Esophagus muscularis mucosa (tissue), 4 donors: ENCODE measurements at regions not wholly inside any gene's neighbourhood (a gene's known extent, or its start where the extent isn't known, plus 50 kb on each side); places are given as distances from the start of the nearest gene placed in this dataset.

Experiments
- DNase-seq: peaks from one replicate; pipeline ENCODE4 v3.0.0-alpha.2; 2017; ENCODE audit errors: extremely low spot score
- H3K27ac ChIP-seq, 4 donors: fragments of 200-600 bp; sonication (generic); replicated peaks in 1 of 4; 1 replicate in 3 of 4; 2 replicates in 1 of 4; pipeline ENCODE4 v1.5.1; 2016 to 2019; ENCODE audit warnings: mild to moderate bottlenecking in 1 of 4
- H3K27me3 ChIP-seq, 4 donors: fragments of 200-600 bp; sonication (generic); one replicate each; pipeline versions ENCODE4 v1.5.1 to v1.6.0; 2016 to 2019
- H3K36me3 ChIP-seq, 4 donors: fragments of 200-600 bp; sonication (generic); one replicate each; pipeline ENCODE4 v1.5.1; 2016 to 2019
- H3K4me1 ChIP-seq, 4 donors: fragments of 200-600 bp; sonication (generic); one replicate each; pipeline ENCODE4 v1.5.1; 2016 to 2019
- H3K4me3 ChIP-seq, 4 donors: fragments of 200-600 bp; sonication (generic); 1 replicate in 2 of 4; 2 replicates in 2 of 4; pipeline ENCODE4 v1.5.1; 2016 to 2019; ENCODE audit warnings: mild to moderate bottlenecking in 4 of 4, moderate library complexity in 1 of 4
- H3K9me3 ChIP-seq, 4 donors: fragments of 200-600 bp; sonication (generic); 1 replicate in 3 of 4; 2 replicates in 1 of 4; pipeline ENCODE4 v1.5.1; 2016 to 2019
- EP300 ChIP-seq: sonication (generic); formaldehyde crosslinking; IDR thresholded peaks from one replicate; pipeline ENCODE4 v1.6.1; 2017; ENCODE audit warnings: antibody characterized with exemption
- POLR2A ChIP-seq: fragments of 450-650 bp; IDR thresholded peaks from one replicate; pipeline ENCODE4 v1.6.1; 2017; ENCODE audit warnings: antibody characterized with exemption, moderate library complexity, mild to moderate bottlenecking, low read depth
- POLR2AphosphoS5 ChIP-seq, 2 donors: sonication (generic); formaldehyde crosslinking; IDR thresholded peaks; one replicate each; pipeline ENCODE4 v1.6.1; 2017; ENCODE audit warnings: antibody characterized with exemption in 2 of 2
- WGBS: methylation state at CpG from one replicate; pipeline ENCODE4 v1.1.5; 2018; 5-methylcytosine and 5-hydroxymethylcytosine counted together
- intact Hi-C: fragments of 100-400 bp; cut with DNase I; formaldehyde crosslinking; loops from one replicate; pipeline ENCODE4 v1.15.1; 2023
- TF ChIP-seq, protein P1 (sequence below), 3 experiments: fragments of 200-600 bp in 2 of 3; fragments of 450-650 bp in 1 of 3; sonication (generic) in 2 of 3; IDR thresholded peaks; one replicate each; pipeline ENCODE4 v1.5.1; 2017 to 2019; ENCODE audit warnings: antibody characterized with exemption in 3 of 3, mild to moderate bottlenecking in 2 of 3, moderate library complexity in 1 of 3

- Histone ChIP-seq H3K27me3 (no peaks in the 10 kb centered on the region), H3K4me3 (no peak overlapping the region), H3K4me1 (no peaks in the 10 kb centered on the region), H3K27ac (no peak overlapping the region), H3K9me3 (no peaks in the 10 kb centered on the region), H3K36me3 (no peaks in the 10 kb centered on the region)
- intact Hi-C loops = no loop called here
- TF ChIP-seq, protein P1, sequence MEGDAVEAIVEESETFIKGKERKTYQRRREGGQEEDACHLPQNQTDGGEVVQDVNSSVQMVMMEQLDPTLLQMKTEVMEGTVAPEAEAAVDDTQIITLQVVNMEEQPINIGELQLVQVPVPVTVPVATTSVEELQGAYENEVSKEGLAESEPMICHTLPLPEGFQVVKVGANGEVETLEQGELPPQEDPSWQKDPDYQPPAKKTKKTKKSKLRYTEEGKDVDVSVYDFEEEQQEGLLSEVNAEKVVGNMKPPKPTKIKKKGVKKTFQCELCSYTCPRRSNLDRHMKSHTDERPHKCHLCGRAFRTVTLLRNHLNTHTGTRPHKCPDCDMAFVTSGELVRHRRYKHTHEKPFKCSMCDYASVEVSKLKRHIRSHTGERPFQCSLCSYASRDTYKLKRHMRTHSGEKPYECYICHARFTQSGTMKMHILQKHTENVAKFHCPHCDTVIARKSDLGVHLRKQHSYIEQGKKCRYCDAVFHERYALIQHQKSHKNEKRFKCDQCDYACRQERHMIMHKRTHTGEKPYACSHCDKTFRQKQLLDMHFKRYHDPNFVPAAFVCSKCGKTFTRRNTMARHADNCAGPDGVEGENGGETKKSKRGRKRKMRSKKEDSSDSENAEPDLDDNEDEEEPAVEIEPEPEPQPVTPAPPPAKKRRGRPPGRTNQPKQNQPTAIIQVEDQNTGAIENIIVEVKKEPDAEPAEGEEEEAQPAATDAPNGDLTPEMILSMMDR (IDR thresholded peaks at IDR 0.05) = no peak
- TF ChIP-seq POLR2AphosphoS5 (IDR thresholded peaks at IDR 0.05) = no peak
- no peak for TF ChIP-seq EP300
- TF ChIP-seq POLR2A = no peak
- 80% methylated on average over 6 of the region's 6 CpGs for WGBS
- no peak for DNase-seq
Measured at GRCh38 chr4:164368894-164369293, 385.0 kb upstream of the SMIM31 start.

DNA sequence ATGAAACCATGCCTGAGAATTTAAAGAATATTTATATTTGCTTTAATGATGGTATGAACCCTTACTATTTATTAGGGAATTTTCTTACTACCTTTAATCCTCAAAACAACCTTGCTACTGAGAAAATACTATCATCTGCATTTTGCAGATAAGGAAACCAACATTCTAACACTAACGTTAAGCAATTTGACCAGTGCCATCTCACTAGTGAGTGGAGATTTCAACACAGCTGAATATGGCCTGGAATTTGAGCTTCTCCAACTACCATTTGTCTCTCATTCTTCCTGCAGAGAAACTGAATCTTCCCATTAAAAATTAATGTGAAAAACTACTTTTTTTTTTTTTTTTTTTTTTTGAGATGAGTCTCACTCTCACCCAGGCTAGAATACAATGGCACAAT, 380.9 kb upstream of the SMIM31 start:
- no peak for DNase-seq
- TF ChIP-seq, protein P1 (IDR thresholded peaks at IDR 0.05) = no peak
- TF ChIP-seq POLR2A (no peak), POLR2AphosphoS5 (IDR thresholded peaks at IDR 0.05) (no peak), EP300 (no peak)
- H3K4me3 ChIP-seq = no peak overlapping the region
- no peaks in the 10 kb centered on the region for H3K36me3 ChIP-seq
- WGBS = 82% methylated on average over 1 of the region's 1 CpG
- H3K27ac ChIP-seq = no peak overlapping the region
- no peaks in the 10 kb centered on the region for H3K4me1 ChIP-seq
- H3K27me3 ChIP-seq = no peaks in the 10 kb centered on the region
- H3K9me3 ChIP-seq = no peaks in the 10 kb centered on the region
- intact Hi-C loops = no loop called here

DNA sequence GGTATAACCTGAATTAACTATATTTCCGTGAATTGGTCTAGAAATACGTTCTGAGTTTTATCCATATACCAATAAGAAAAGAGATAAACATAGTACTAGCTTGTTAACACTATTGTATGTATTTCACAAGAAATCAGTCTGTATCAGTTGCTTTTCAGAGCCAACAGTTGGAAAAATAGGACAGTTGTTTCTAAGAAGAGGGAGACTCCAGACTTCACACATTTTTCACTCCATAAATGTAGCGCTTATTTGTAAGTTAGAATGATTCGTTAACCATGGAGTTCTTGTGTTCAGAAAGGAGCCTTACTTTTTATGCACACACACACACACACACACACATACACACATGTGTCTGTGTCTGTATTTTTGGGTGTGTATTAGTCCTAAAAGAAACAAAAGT, 376.7 kb upstream of the SMIM31 start:
- no peak for DNase-seq
- Histone ChIP-seq H3K27me3 (peaks cover 0 to 10% (median 0%) of the 10 kb centered on the region in 4 donors), H3K4me3 (no peak overlapping the region), H3K36me3 (no peaks in the 10 kb centered on the region), H3K27ac (no peak overlapping the region), H3K4me1 (no peaks in the 10 kb centered on the region), H3K9me3 (no peaks in the 10 kb centered on the region)
- no peak for TF ChIP-seq POLR2A
- TF ChIP-seq POLR2AphosphoS5 (IDR thresholded peaks at IDR 0.05) = no peak
- 82% methylated on average over 4 of the region's 4 CpGs for WGBS
- intact Hi-C loops = no loop called here

GRCh38 chr4:164378361-164378760, 375.6 kb upstream of the SMIM31 start:
- Histone ChIP-seq H3K4me1 (peaks cover 0 to 7% (median 6%) of the 10 kb centered on the region in 4 donors), H3K9me3 (no peaks in the 10 kb centered on the region), H3K36me3 (no peaks in the 10 kb centered on the region), H3K27me3 (peaks cover 0 to 19% (median 0%) of the 10 kb centered on the region in 4 donors), H3K4me3 (no peak overlapping the region), H3K27ac (no peak overlapping the region)
- DNase-seq = no peak
- intact Hi-C loops = no loop called here
- WGBS = 79% methylated on average over 5 of the region's 5 CpGs
- TF ChIP-seq POLR2AphosphoS5 (IDR thresholded peaks at IDR 0.05) = no peak
- TF ChIP-seq, protein P1 (IDR thresholded peaks at IDR 0.05) = no peak
- no peak for TF ChIP-seq POLR2A
- TF ChIP-seq EP300 = no peak

DNA sequence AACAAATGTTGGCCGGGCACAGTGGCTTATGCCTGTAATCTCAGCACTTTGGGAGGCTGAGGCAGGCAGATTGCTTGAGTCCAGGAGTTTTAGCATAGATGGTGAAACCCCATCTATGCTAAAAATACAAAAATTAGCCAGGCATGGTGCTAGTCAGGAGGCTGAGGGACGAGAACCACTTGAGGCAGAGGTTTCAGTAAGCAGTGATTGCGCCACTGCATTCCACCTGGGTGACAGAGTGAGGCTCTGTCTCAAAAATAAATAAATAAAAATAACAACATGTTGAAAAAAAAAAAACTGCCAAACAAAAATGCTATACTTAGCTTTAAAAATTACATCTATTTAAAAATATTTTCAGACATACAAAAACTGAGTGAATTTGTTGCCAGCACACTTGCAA, 374.2 kb upstream of the SMIM31 start:
- no peak overlapping the region for H3K27ac ChIP-seq
- H3K9me3 ChIP-seq = no peaks in the 10 kb centered on the region
- peaks cover 0 to 30% (median 2%) of the 10 kb centered on the region in 4 donors for H3K27me3 ChIP-seq
- intact Hi-C loops = no loop called here
- H3K36me3 ChIP-seq = no peaks in the 10 kb centered on the region
- H3K4me3 ChIP-seq = no peak overlapping the region
- TF ChIP-seq, protein P1 (IDR thresholded peaks at IDR 0.05) = no peak
- TF ChIP-seq POLR2A = no peak
- no peak for TF ChIP-seq POLR2AphosphoS5 (IDR thresholded peaks at IDR 0.05)
- no peak for TF ChIP-seq EP300
- peaks cover 0 to 16% (median 14%) of the 10 kb centered on the region in 4 donors for H3K4me1 ChIP-seq
- 94% methylated on average over 3 of the region's 3 CpGs for WGBS
- no peak for DNase-seq
